Endothelial cell (in vitro differentiated cells): ENCODE measurements at regions not wholly inside any gene's neighbourhood (a gene's known extent, or its start where the extent isn't known, plus 50 kb on each side); places are given as distances from the start of the nearest gene placed in this dataset.

ENCODE experiments used
- DNase-seq: peaks from one replicate; pipeline ENCODE4 v3.0.0; 2021; ENCODE audit warnings: low spot score
- H3K27ac Mint-ChIP-seq: one replicate; pipeline ENCODE4 v1.8.0; 2021; ENCODE audit warnings: mixed read lengths, inconsistent platforms; ENCODE audit not compliant: unreplicated experiment
- H3K27me3 Mint-ChIP-seq: one replicate; pipeline ENCODE4 v1.8.0; 2021; ENCODE audit warnings: mild to moderate bottlenecking, moderate library complexity, mixed read lengths, inconsistent platforms; ENCODE audit not compliant: unreplicated experiment
- H3K36me3 Mint-ChIP-seq: one replicate; pipeline ENCODE4 v1.8.0; 2021; ENCODE audit warnings: mild to moderate bottlenecking, low read depth, mixed read lengths, inconsistent platforms; ENCODE audit not compliant: unreplicated experiment
- H3K4me1 Mint-ChIP-seq: one replicate; pipeline ENCODE4 v1.8.0; 2021; ENCODE audit warnings: mild to moderate bottlenecking, mixed read lengths, inconsistent platforms; ENCODE audit not compliant: unreplicated experiment
- H3K4me3 Mint-ChIP-seq: one replicate; pipeline ENCODE4 v1.8.0; 2021; ENCODE audit warnings: mild to moderate bottlenecking, mixed read lengths, inconsistent platforms; ENCODE audit not compliant: unreplicated experiment
- H3K9me3 Mint-ChIP-seq: one replicate; pipeline ENCODE4 v1.8.0; 2021; ENCODE audit warnings: mixed read lengths, inconsistent platforms; ENCODE audit not compliant: unreplicated experiment
- CTCF ChIP-seq: fragments of 200-600 bp; sonication (generic); IDR thresholded peaks from one replicate; pipeline ENCODE4 v1.5.0; 2021; ENCODE audit warnings: antibody characterized with exemption; ENCODE audit not compliant: unreplicated experiment

- DNase-seq, result no peak
- H3K36me3 Mint-ChIP-seq, result no peaks in the 10 kb centered on the region
- H3K4me1 Mint-ChIP-seq, result no peaks in the 10 kb centered on the region
- H3K4me3 Mint-ChIP-seq, result no peak overlapping the region
- no peaks in the 10 kb centered on the region for H3K9me3 Mint-ChIP-seq
- H3K27ac Mint-ChIP-seq, result no peak overlapping the region
- no peak for TF ChIP-seq CTCF
- H3K27me3 Mint-ChIP-seq, result no peaks in the 10 kb centered on the region
Observed at GRCh38 chr17:53141280-53141679, 681.4 kb upstream of the KIF2B start.

- no peak for DNase-seq
- no peaks in the 10 kb centered on the region for H3K27me3 Mint-ChIP-seq
- peaks cover 4% of the 10 kb centered on the region for H3K4me1 Mint-ChIP-seq
- no peak overlapping the region for H3K4me3 Mint-ChIP-seq
- no peaks in the 10 kb centered on the region for H3K36me3 Mint-ChIP-seq
- no peak overlapping the region for H3K27ac Mint-ChIP-seq
- no peak for TF ChIP-seq CTCF
- no peaks in the 10 kb centered on the region for H3K9me3 Mint-ChIP-seq
Observed at GRCh38 chr17:53137869-53138268, 684.9 kb upstream of the KIF2B start.

GRCh38 chr17:53135969-53136368 is 686.8 kb upstream of the KIF2B start:
- no peaks in the 10 kb centered on the region for H3K27me3 Mint-ChIP-seq
- no peak for TF ChIP-seq CTCF
- no peak for DNase-seq
- peaks cover 4% of the 10 kb centered on the region for H3K4me1 Mint-ChIP-seq
- H3K27ac Mint-ChIP-seq, result no peak overlapping the region
- H3K36me3 Mint-ChIP-seq, result no peaks in the 10 kb centered on the region
- no peak overlapping the region for H3K4me3 Mint-ChIP-seq
- H3K9me3 Mint-ChIP-seq, result no peaks in the 10 kb centered on the region

- no peak for DNase-seq
- Mint-ChIP-seq H3K36me3 (no peaks in the 10 kb centered on the region), H3K4me3 (no peak overlapping the region), H3K4me1 (peaks cover 4% of the 10 kb centered on the region), H3K27me3 (no peaks in the 10 kb centered on the region), H3K27ac (no peak overlapping the region), H3K9me3 (no peaks in the 10 kb centered on the region)
- TF ChIP-seq CTCF, result no peak
Observed at GRCh38 chr17:53134548-53134947, 688.2 kb upstream of the KIF2B start.

GRCh38 chr17:53133876-53134275 is 688.9 kb upstream of the KIF2B start:
- Mint-ChIP-seq H3K36me3 (no peaks in the 10 kb centered on the region), H3K4me3 (no peak overlapping the region), H3K27me3 (no peaks in the 10 kb centered on the region), H3K9me3 (no peaks in the 10 kb centered on the region), H3K4me1 (peaks cover 4% of the 10 kb centered on the region), H3K27ac (no peak overlapping the region)
- no peak for TF ChIP-seq CTCF
- DNase-seq, result no peak
